NB4 (cell line): ENCODE measurements at regions not wholly inside any gene's neighbourhood (a gene's known extent, or its start where the extent isn't known, plus 50 kb on each side); places are given as distances from the start of the nearest gene placed in this dataset.

ENCODE experiments used
- CTCF ChIP-seq: IDR thresholded peaks from one replicate; pipeline ENCODE4 v1.5.1; 2012; ENCODE audit warnings: low read depth, low read length
- MAX ChIP-seq: IDR thresholded peaks from 2 replicates; pipeline ENCODE4 v1.6.1; 2011; ENCODE audit warnings: low read depth, low read length

- TF ChIP-seq MAX (no peak), CTCF (no peak)
Measured at GRCh38 chr21:16530656-16531055, 800.9 kb downstream of the USP25 start.
